B cell (primary cell): ENCODE measurements at regions not wholly inside any gene's neighbourhood (a gene's known extent, or its start where the extent isn't known, plus 50 kb on each side); places are given as distances from the start of the nearest gene placed in this dataset.

Experiments used
- ATAC-seq: fragments of 200-7000 bp; cut with Tn5 transposase; one replicate; pipeline ENCODE4 v1.10.0; 2021; ENCODE audit warnings: low read depth, mild to moderate bottlenecking, moderate number of reproducible peaks, moderate library complexity
- CTCF ChIA-PET: fragments of 350-600 bp; sonication (Branson Sonifier 250); formaldehyde crosslinking; loops from one replicate; lab custom pipeline; 2021; ENCODE audit warnings: antibody characterized with exemption, inconsistent platforms; lab: Charles Lee
- POLR2A ChIA-PET: fragments of 350-600 bp; sonication (Branson Sonifier 250); formaldehyde crosslinking; loops from one replicate; lab custom pipeline; 2021; ENCODE audit warnings: antibody characterized with exemption; lab: Charles Lee
- DNase-seq: peaks from one replicate; pipeline ENCODE4 v3.0.0; 2013
- H2AFZ ChIP-seq: 2 replicates; pipeline ENCODE4 v1.6.1; 2012; ENCODE audit warnings: mild to moderate bottlenecking, low read depth, low read length; ENCODE audit not compliant: insufficient read depth, poor library complexity, severe bottlenecking
- H3K27ac ChIP-seq, 2 donors: 1 replicate in 1 of 2; 2 replicates in 1 of 2; pipeline ENCODE4 v1.5.1; 2012 to 2013; ENCODE audit warnings: low read length in 2 of 2, mild to moderate bottlenecking in 2 of 2, moderate library complexity in 1 of 2
- H3K27me3 ChIP-seq, 4 experiments: fragments of 200-600 bp in 1 of 4; sonication (generic) in 1 of 4; replicated peaks in 1 of 4; 1 replicate in 2 of 4; 2 replicates in 2 of 4; pipeline versions ENCODE4 v1.6.1 to v1.7.0; 2013 to 2016; ENCODE audit warnings: low read length in 3 of 4, mild to moderate bottlenecking in 2 of 4, mixed read lengths in 1 of 4, moderate library complexity in 1 of 4; ENCODE audit not compliant: insufficient read depth in 4 of 4, control insufficient read depth in 3 of 4; ENCODE audit errors: control extremely low read depth in 1 of 4
- H3K36me3 ChIP-seq, 2 experiments: replicated peaks in 1 of 2; 1 replicate in 1 of 2; 2 replicates in 1 of 2; pipeline versions ENCODE4 v1.6.1 to v1.7.1; 2013; ENCODE audit warnings: low read length in 1 of 2; ENCODE audit not compliant: insufficient read depth in 2 of 2, control insufficient read depth in 1 of 2; ENCODE audit errors: control extremely low read depth in 1 of 2, extremely low read depth in 1 of 2
- H3K4me1 ChIP-seq, 2 donors: fragments of 200-600 bp in 1 of 2; sonication (generic) in 1 of 2; 1 replicate in 1 of 2; 2 replicates in 1 of 2; pipeline versions ENCODE4 v1.5.1 to v1.6.1; 2013 to 2017; ENCODE audit warnings: low read length in 2 of 2; ENCODE audit not compliant: control insufficient read depth in 2 of 2, insufficient read depth in 2 of 2
- H3K4me2 ChIP-seq: replicated peaks from 2 replicates; pipeline ENCODE3; 2012; ENCODE audit warnings: mild to moderate bottlenecking, low read depth, low read length; ENCODE audit not compliant: poor library complexity, severe bottlenecking
- H3K4me3 ChIP-seq, 5 experiments: fragments of 200-600 bp in 1 of 5; sonication (generic) in 1 of 5; 1 replicate in 3 of 5; 2 replicates in 2 of 5; pipeline versions ENCODE4 v1.5.1 to v1.7.0; 2011 to 2016; ENCODE audit warnings: low read length in 4 of 5, mild to moderate bottlenecking in 4 of 5, low read depth in 2 of 5, control low read depth in 1 of 5, moderate library complexity in 1 of 5; ENCODE audit not compliant: insufficient read depth in 1 of 5; ENCODE audit errors: control extremely low read depth in 1 of 5, extremely low read depth in 1 of 5
- H3K79me2 ChIP-seq: fragments of 200-600 bp; sonication (generic); one replicate; pipeline ENCODE4 v1.6.0; 2016; ENCODE audit warnings: low read length; ENCODE audit not compliant: control insufficient read depth, insufficient read depth
- H3K9ac ChIP-seq: fragments of 200-600 bp; sonication (generic); 2 replicates; pipeline ENCODE4 v1.6.1; 2017; ENCODE audit warnings: mild to moderate bottlenecking, low read length, moderate library complexity
- H3K9me3 ChIP-seq, 3 donors: one replicate each; pipeline versions ENCODE4 v1.6.1 to v1.7.1; 2013; ENCODE audit warnings: low read length in 2 of 3; ENCODE audit not compliant: control insufficient read depth in 2 of 3, insufficient read depth in 1 of 3; ENCODE audit errors: control extremely low read depth in 1 of 3
- H4K20me1 ChIP-seq: 2 replicates; pipeline ENCODE4 v1.6.0; 2012; ENCODE audit warnings: mild to moderate bottlenecking, low read length; ENCODE audit not compliant: insufficient read depth, control insufficient read depth, poor library complexity, severe bottlenecking
- H3K27ac Mint-ChIP-seq: one replicate; pipeline ENCODE4 v1.8.0; 2021; ENCODE audit warnings: mixed read lengths
- H3K27me3 Mint-ChIP-seq: one replicate; pipeline ENCODE4 v1.8.0; 2021; ENCODE audit warnings: mixed read lengths
- H3K4me1 Mint-ChIP-seq: one replicate; pipeline ENCODE4 v1.8.0; 2021; ENCODE audit warnings: mixed read lengths
- H3K4me3 Mint-ChIP-seq: one replicate; pipeline ENCODE4 v1.8.0; 2021; ENCODE audit warnings: mixed read lengths
- H3K9me3 Mint-ChIP-seq: one replicate; pipeline ENCODE4 v1.8.0; 2022; ENCODE audit warnings: mixed read lengths; ENCODE audit not compliant: insufficient read depth
- EZH2 ChIP-seq: IDR thresholded peaks from 2 replicates; pipeline ENCODE4 v1.6.1; 2012; ENCODE audit warnings: borderline replicate concordance, low read depth, mild to moderate bottlenecking, moderate library complexity, low read length; ENCODE audit not compliant: insufficient read depth, poor library complexity, severe bottlenecking
- WGBS: methylation state at CpG from one replicate; pipeline ENCODE4 v1.1.5; 2013; ENCODE audit warnings: missing lambda C conversion rate; ENCODE audit not compliant: insufficient coverage; 5-methylcytosine and 5-hydroxymethylcytosine counted together
- intact Hi-C: fragments of 100-400 bp; cut with micrococcal nuclease; formaldehyde crosslinking; loops from one replicate; pipeline ENCODE4 v1.10.0; 2022
- TF ChIP-seq, protein P1 (sequence below): fragments of 200-600 bp; IDR thresholded peaks from one replicate; pipeline ENCODE4 v1.8.0; 2022; ENCODE audit warnings: antibody characterized with exemption, mild to moderate bottlenecking

GRCh38 chr1:172832006-172832725 lies 173.3 kb downstream of the FASLG start:
- DNase-seq (no peak), ATAC-seq (no peak)
- ChIA-PET POLR2A (no interaction called here), CTCF (interaction anchor here (1.2 kb wide), 1 partner anchor 87 kb away, joined by 3 read pairs; no protein-coding TSS in a partner anchor)
- H2AFZ ChIP-seq, result no peak overlapping the region
- H3K9me3 Mint-ChIP-seq, result no peaks in the 10 kb centered on the region
- intact Hi-C loops, result no loop called here
- no peaks in the 10 kb centered on the region for H3K36me3 ChIP-seq
- H3K27me3 Mint-ChIP-seq, result no peaks in the 10 kb centered on the region
- H3K4me1 Mint-ChIP-seq, result peaks cover 6% of the 10 kb centered on the region
- no peaks in the 10 kb centered on the region for H3K9me3 ChIP-seq
- no peaks in the 10 kb centered on the region for H3K79me2 ChIP-seq
- no peak overlapping the region for H3K9ac ChIP-seq
- H3K4me1 ChIP-seq, result no peaks in the 10 kb centered on the region
- no peak overlapping the region for H3K27ac Mint-ChIP-seq
- no peaks in the 10 kb centered on the region for H3K27me3 ChIP-seq
- no CpG with 5 or more reads among the region's 1 CpG for WGBS
- no peak overlapping the region for H3K4me3 ChIP-seq
- H4K20me1 ChIP-seq, result no peaks in the 10 kb centered on the region
- H3K27ac ChIP-seq, result no peak overlapping the region
- H3K4me2 ChIP-seq, result no peak overlapping the region
- H3K4me3 Mint-ChIP-seq, result no peak overlapping the region
- TF ChIP-seq, protein P1, sequence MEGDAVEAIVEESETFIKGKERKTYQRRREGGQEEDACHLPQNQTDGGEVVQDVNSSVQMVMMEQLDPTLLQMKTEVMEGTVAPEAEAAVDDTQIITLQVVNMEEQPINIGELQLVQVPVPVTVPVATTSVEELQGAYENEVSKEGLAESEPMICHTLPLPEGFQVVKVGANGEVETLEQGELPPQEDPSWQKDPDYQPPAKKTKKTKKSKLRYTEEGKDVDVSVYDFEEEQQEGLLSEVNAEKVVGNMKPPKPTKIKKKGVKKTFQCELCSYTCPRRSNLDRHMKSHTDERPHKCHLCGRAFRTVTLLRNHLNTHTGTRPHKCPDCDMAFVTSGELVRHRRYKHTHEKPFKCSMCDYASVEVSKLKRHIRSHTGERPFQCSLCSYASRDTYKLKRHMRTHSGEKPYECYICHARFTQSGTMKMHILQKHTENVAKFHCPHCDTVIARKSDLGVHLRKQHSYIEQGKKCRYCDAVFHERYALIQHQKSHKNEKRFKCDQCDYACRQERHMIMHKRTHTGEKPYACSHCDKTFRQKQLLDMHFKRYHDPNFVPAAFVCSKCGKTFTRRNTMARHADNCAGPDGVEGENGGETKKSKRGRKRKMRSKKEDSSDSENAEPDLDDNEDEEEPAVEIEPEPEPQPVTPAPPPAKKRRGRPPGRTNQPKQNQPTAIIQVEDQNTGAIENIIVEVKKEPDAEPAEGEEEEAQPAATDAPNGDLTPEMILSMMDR, result no peak
- TF ChIP-seq EZH2, result no peak

- CTCF ChIA-PET, result interaction anchor here (3.8 kb wide), 1 partner anchor 7 kb away, joined by 16 read pairs; no protein-coding TSS in a partner anchor
- ATAC-seq (no peak), DNase-seq (no peak)
- POLR2A ChIA-PET, result no interaction called here
- Mint-ChIP-seq H3K4me3 (no peak overlapping the region), H3K27ac (no peak overlapping the region), H3K27me3 (no peaks in the 10 kb centered on the region), H3K4me1 (peaks cover 6% of the 10 kb centered on the region), H3K9me3 (no peaks in the 10 kb centered on the region)
- TF ChIP-seq EZH2, result no peak
- TF ChIP-seq, protein P1, result no peak
- H2AFZ ChIP-seq, result no peak overlapping the region
- WGBS, result no CpG with 5 or more reads among the region's 2 CpGs
- no peaks in the 10 kb centered on the region for H3K27me3 ChIP-seq
- no peaks in the 10 kb centered on the region for H3K79me2 ChIP-seq
- H3K4me1 ChIP-seq, result no peaks in the 10 kb centered on the region
- no peak overlapping the region for H3K4me2 ChIP-seq
- H3K27ac ChIP-seq, result no peak overlapping the region
- H3K4me3 ChIP-seq, result no peak overlapping the region
- intact Hi-C loops, result no loop called here
- no peak overlapping the region for H3K9ac ChIP-seq
- H3K9me3 ChIP-seq, result no peaks in the 10 kb centered on the region
- H4K20me1 ChIP-seq, result no peaks in the 10 kb centered on the region
- H3K36me3 ChIP-seq, result no peaks in the 10 kb centered on the region
Measured at GRCh38 chr1:172833954-172834353, 175.1 kb downstream of the FASLG start.
